Vagina (tissue), 2 donors: ENCODE measurements at regions not wholly inside any gene's neighbourhood (a gene's known extent, or its start where the extent isn't known, plus 50 kb on each side); places are given as distances from the start of the nearest gene placed in this dataset.

Experiments used
- POLR2A ChIP-seq, 2 donors: fragments of 450-650 bp; IDR thresholded peaks; one replicate each; pipeline ENCODE4 v1.6.1; 2017; ENCODE audit warnings: antibody characterized with exemption in 2 of 2, mild to moderate bottlenecking in 2 of 2, moderate library complexity in 2 of 2
- POLR2AphosphoS5 ChIP-seq, 2 donors: sonication (generic); formaldehyde crosslinking; IDR thresholded peaks; one replicate each; pipeline ENCODE4 v1.9.0; 2017; ENCODE audit warnings: antibody characterized with exemption in 2 of 2, mild to moderate bottlenecking in 2 of 2, low read depth in 1 of 2; ENCODE audit not compliant: insufficient read depth in 1 of 2
- TF ChIP-seq, protein P1 (sequence below), 3 experiments: fragments of 450-650 bp in 2 of 3; fragments of 200-600 bp in 1 of 3; sonication (generic) in 1 of 3; IDR thresholded peaks; one replicate each; pipeline ENCODE4 v1.5.1; 2017 to 2019; ENCODE audit warnings: antibody characterized with exemption in 3 of 3, mild to moderate bottlenecking in 2 of 3, moderate library complexity in 2 of 3

- TF ChIP-seq POLR2A (IDR thresholded peaks at IDR 0.05) = no peak
- no peak for TF ChIP-seq POLR2AphosphoS5 (IDR thresholded peaks at IDR 0.05; ENCODE audit: insufficient read depth in 1 of 2, low read depth in 1 of 2)
- TF ChIP-seq, protein P1, sequence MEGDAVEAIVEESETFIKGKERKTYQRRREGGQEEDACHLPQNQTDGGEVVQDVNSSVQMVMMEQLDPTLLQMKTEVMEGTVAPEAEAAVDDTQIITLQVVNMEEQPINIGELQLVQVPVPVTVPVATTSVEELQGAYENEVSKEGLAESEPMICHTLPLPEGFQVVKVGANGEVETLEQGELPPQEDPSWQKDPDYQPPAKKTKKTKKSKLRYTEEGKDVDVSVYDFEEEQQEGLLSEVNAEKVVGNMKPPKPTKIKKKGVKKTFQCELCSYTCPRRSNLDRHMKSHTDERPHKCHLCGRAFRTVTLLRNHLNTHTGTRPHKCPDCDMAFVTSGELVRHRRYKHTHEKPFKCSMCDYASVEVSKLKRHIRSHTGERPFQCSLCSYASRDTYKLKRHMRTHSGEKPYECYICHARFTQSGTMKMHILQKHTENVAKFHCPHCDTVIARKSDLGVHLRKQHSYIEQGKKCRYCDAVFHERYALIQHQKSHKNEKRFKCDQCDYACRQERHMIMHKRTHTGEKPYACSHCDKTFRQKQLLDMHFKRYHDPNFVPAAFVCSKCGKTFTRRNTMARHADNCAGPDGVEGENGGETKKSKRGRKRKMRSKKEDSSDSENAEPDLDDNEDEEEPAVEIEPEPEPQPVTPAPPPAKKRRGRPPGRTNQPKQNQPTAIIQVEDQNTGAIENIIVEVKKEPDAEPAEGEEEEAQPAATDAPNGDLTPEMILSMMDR (IDR thresholded peaks at IDR 0.05) = no peak
Observed at GRCh38 chr1:56125316-56125715, 454.0 kb downstream of the PLPP3 start.
